Mesenchymal stem cell (in vitro differentiated cells and primary cell): ENCODE measurements at regions not wholly inside any gene's neighbourhood (a gene's known extent, or its start where the extent isn't known, plus 50 kb on each side); places are given as distances from the start of the nearest gene placed in this dataset.

Source experiments
- DNase-seq: peaks from one replicate; pipeline ENCODE4 v3.0.0-alpha.2; 2013
- H2AFZ ChIP-seq: one replicate; pipeline ENCODE4 v1.6.1; 2013; ENCODE audit warnings: low read depth, mild to moderate bottlenecking, control low read depth, inconsistent platforms, low read length, moderate library complexity
- H2AK5ac ChIP-seq: 2 replicates; pipeline ENCODE4 v1.6.1; 2013; ENCODE audit warnings: low read length, moderate library complexity, mild to moderate bottlenecking, inconsistent platforms; ENCODE audit not compliant: severe bottlenecking
- H2BK120ac ChIP-seq: one replicate; pipeline ENCODE4 v1.6.1; 2013; ENCODE audit warnings: low read depth, mild to moderate bottlenecking, inconsistent platforms, low read length, moderate library complexity
- H2BK12ac ChIP-seq, 2 experiments: one replicate each; pipeline ENCODE4 v1.6.1; 2013; ENCODE audit warnings: inconsistent platforms in 2 of 2, low read length in 2 of 2, mild to moderate bottlenecking in 2 of 2, moderate library complexity in 2 of 2, control low read depth in 1 of 2
- H2BK15ac ChIP-seq: one replicate; pipeline ENCODE4 v1.6.1; 2013; ENCODE audit warnings: mild to moderate bottlenecking, low read depth, inconsistent platforms; ENCODE audit not compliant: poor library complexity, severe bottlenecking
- H2BK5ac ChIP-seq: 2 replicates; pipeline ENCODE4 v1.6.1; 2013; ENCODE audit warnings: low read depth, mild to moderate bottlenecking, low read length, control low read depth, inconsistent platforms; ENCODE audit not compliant: poor library complexity, severe bottlenecking
- H3K14ac ChIP-seq, 2 experiments: one replicate each; pipeline ENCODE4 v1.6.1; 2013; ENCODE audit warnings: inconsistent platforms in 2 of 2, low read length in 2 of 2, control low read depth in 1 of 2, mild to moderate bottlenecking in 1 of 2, moderate library complexity in 1 of 2
- H3K18ac ChIP-seq, 2 experiments: one replicate each; pipeline ENCODE4 v1.6.1; 2013; ENCODE audit warnings: inconsistent platforms in 2 of 2, low read length in 2 of 2, control low read depth in 1 of 2, low read depth in 1 of 2, mild to moderate bottlenecking in 1 of 2
- H3K23ac ChIP-seq, 2 experiments: one replicate each; pipeline ENCODE4 v1.6.1; 2013; ENCODE audit warnings: inconsistent platforms in 2 of 2, low read length in 2 of 2, mild to moderate bottlenecking in 2 of 2, moderate library complexity in 2 of 2, control low read depth in 1 of 2
- H3K27ac ChIP-seq: 2 replicates; pipeline ENCODE4 v1.5.1; 2013; ENCODE audit warnings: mild to moderate bottlenecking, moderate library complexity, low read length, control low read depth, inconsistent platforms; ENCODE audit not compliant: poor library complexity, severe bottlenecking
- H3K27me3 ChIP-seq, 2 experiments: 2 replicates each; pipeline versions ENCODE4 v1.6.1 to v1.7.0; 2013; ENCODE audit warnings: low read length in 2 of 2, mild to moderate bottlenecking in 2 of 2, moderate library complexity in 2 of 2, control low read depth in 1 of 2, inconsistent platforms in 1 of 2; ENCODE audit not compliant: control insufficient read depth in 1 of 2, insufficient read depth in 1 of 2
- H3K36me3 ChIP-seq, 2 experiments: 2 replicates each; pipeline versions ENCODE4 v1.6.1 to v1.7.0; 2013; ENCODE audit warnings: low read length in 2 of 2, control low read depth in 1 of 2, inconsistent platforms in 1 of 2, low read depth in 1 of 2, mild to moderate bottlenecking in 1 of 2; ENCODE audit not compliant: insufficient read depth in 2 of 2, control insufficient read depth in 1 of 2
- H3K4ac ChIP-seq, 2 experiments: one replicate each; pipeline ENCODE4 v1.6.1; 2013; ENCODE audit warnings: inconsistent platforms in 2 of 2, low read length in 2 of 2, mild to moderate bottlenecking in 2 of 2, moderate library complexity in 2 of 2, control low read depth in 1 of 2, low read depth in 1 of 2
- H3K4me1 ChIP-seq: 2 replicates; pipeline ENCODE4 v1.6.1; 2013; ENCODE audit warnings: low read depth, low read length, control low read depth; ENCODE audit not compliant: control insufficient read depth, insufficient read depth
- H3K4me2 ChIP-seq: 2 replicates; pipeline ENCODE4 v1.6.1; 2013; ENCODE audit warnings: low read length, mild to moderate bottlenecking, inconsistent platforms; ENCODE audit not compliant: poor library complexity, severe bottlenecking
- H3K4me3 ChIP-seq, 2 experiments: 2 replicates each; pipeline versions ENCODE4 v1.5.1 to v1.7.0; 2013; ENCODE audit warnings: low read length in 2 of 2, mild to moderate bottlenecking in 2 of 2, control low read depth in 1 of 2, low read depth in 1 of 2; ENCODE audit not compliant: insufficient read depth in 1 of 2
- H3K79me1 ChIP-seq: replicated peaks from 2 replicates; pipeline ENCODE4 v1.6.1; 2013; ENCODE audit warnings: mild to moderate bottlenecking, control low read depth, low read length, inconsistent platforms; ENCODE audit not compliant: poor library complexity, severe bottlenecking
- H3K9ac ChIP-seq: 2 replicates; pipeline ENCODE4 v1.7.0; 2013; ENCODE audit warnings: mild to moderate bottlenecking, low read length, moderate library complexity
- H3K9me3 ChIP-seq: 2 replicates; pipeline ENCODE4 v1.7.0; 2013; ENCODE audit warnings: mild to moderate bottlenecking, low read length; ENCODE audit not compliant: control insufficient read depth
- H4K8ac ChIP-seq: one replicate; pipeline ENCODE4 v1.6.1; 2013; ENCODE audit warnings: inconsistent platforms, mild to moderate bottlenecking, low read length, moderate library complexity
- H4K91ac ChIP-seq: one replicate; pipeline ENCODE4 v1.6.1; 2013; ENCODE audit warnings: mild to moderate bottlenecking, low read length, inconsistent platforms
- WGBS: methylation state at CpG from one replicate; pipeline ENCODE4 v1.1.7; 2013; ENCODE audit warnings: mixed read lengths; 5-methylcytosine and 5-hydroxymethylcytosine counted together

DNA sequence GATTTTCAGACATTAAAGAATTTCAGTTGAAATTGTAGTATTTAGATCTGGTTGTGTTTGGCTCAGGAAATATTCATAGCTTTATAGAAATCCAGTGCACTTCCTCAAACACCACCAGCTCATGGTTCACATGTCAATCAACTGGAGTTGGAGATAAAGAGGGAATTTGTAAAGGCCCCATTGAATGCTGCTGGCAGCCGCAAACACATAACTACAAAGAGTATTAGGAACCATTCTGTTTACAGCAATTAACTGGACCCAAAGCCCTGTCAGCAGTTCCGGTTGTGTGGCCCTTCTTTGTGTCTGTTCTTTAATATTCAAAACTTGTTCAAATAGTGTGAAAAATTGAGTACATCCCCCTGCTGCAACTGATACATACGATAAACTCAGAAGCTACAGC lies 107.4 kb upstream of the LRRTM4 start:
- WGBS: 38% methylated on average over 1 of the region's 3 CpGs
- H3K23ac ChIP-seq: no peak overlapping the region

DNA sequence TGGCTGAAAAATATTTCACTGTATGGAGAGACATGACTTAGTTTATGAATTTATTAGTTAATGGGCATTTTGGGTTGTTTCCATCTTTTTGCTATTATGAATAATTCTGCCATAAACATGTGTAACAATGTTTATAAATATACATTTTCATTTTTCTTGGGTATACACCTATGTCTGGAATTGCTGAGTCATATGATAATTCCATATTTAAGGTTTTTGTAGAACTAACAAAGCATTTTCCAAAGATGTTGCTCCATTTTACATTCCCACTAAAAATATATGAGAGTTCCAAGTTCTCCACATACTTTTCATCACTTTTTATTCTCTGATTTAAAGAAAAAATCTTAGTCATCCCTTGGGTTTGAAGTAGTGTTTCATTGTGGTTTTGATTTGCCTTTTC lies 108.8 kb upstream of the LRRTM4 start:
- no peak overlapping the region for H3K27ac ChIP-seq
- no peak overlapping the region for H3K9ac ChIP-seq
- no peak overlapping the region for H2BK5ac ChIP-seq
- no peak overlapping the region for H3K23ac ChIP-seq
- H2BK12ac ChIP-seq: no peak overlapping the region
- no peak overlapping the region for H3K18ac ChIP-seq
- H2AFZ ChIP-seq: no peak overlapping the region
- H3K4ac ChIP-seq: no peak overlapping the region
- no peaks in the 10 kb centered on the region for H3K36me3 ChIP-seq
- DNase-seq: no peak
- no peak overlapping the region for H3K4me2 ChIP-seq
- H2BK15ac ChIP-seq: no peak overlapping the region
- no peak overlapping the region for H2BK120ac ChIP-seq
- H4K91ac ChIP-seq: no peak overlapping the region
- H3K27me3 ChIP-seq: no peaks in the 10 kb centered on the region
- H2AK5ac ChIP-seq: no peak overlapping the region
- peaks cover 4% of the 10 kb centered on the region for H3K9me3 ChIP-seq
- H3K14ac ChIP-seq: no peak overlapping the region
- H3K4me3 ChIP-seq: no peak overlapping the region
- no peaks in the 10 kb centered on the region for H3K4me1 ChIP-seq
- no peaks in the 10 kb centered on the region for H3K79me1 ChIP-seq
- H4K8ac ChIP-seq: no peak overlapping the region

More for the DNA sequence above, 107.4 kb upstream of the LRRTM4 start:
- H3K9me3 ChIP-seq: peaks cover 4% of the 10 kb centered on the region
- H3K27ac ChIP-seq: no peak overlapping the region
- no peak overlapping the region for H3K4me2 ChIP-seq
- H2BK12ac ChIP-seq: no peak overlapping the region
- no peak overlapping the region for H3K4ac ChIP-seq
- H3K14ac ChIP-seq: no peak overlapping the region
- no peaks in the 10 kb centered on the region for H3K4me1 ChIP-seq
- H3K27me3 ChIP-seq: no peaks in the 10 kb centered on the region
- H2BK120ac ChIP-seq: no peak overlapping the region
- H2AK5ac ChIP-seq: no peak overlapping the region
- no peak overlapping the region for H3K9ac ChIP-seq
- H3K79me1 ChIP-seq: no peaks in the 10 kb centered on the region
- DNase-seq: no peak
- no peak overlapping the region for H2AFZ ChIP-seq
- no peak overlapping the region for H2BK5ac ChIP-seq
- H4K91ac ChIP-seq: no peak overlapping the region
- H3K4me3 ChIP-seq: no peak overlapping the region
- H3K18ac ChIP-seq: no peak overlapping the region
- no peak overlapping the region for H4K8ac ChIP-seq
- no peaks in the 10 kb centered on the region for H3K36me3 ChIP-seq
- no peak overlapping the region for H2BK15ac ChIP-seq

DNA sequence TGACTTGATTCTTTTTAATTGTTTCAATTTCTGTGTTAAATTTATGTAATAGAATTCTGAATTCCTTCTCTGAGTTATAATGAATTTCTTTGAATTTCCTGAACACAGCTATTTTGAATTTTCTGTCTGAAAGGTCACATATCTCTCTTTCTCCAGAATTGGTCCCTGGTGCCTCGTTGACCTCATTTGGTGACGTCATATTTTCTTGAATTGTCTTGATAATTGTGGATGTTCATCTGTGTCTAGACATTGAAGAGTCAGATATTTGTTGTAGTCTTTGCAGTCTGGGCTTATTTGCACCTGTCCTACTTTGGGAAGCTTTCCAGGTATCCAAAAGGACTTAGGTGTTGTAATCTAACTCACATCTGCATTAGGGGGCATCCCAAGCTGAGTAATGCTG lies 111.4 kb upstream of the LRRTM4 start:
- H3K27ac ChIP-seq: no peak overlapping the region
- no peak overlapping the region for H3K4me3 ChIP-seq
- no peaks in the 10 kb centered on the region for H3K27me3 ChIP-seq
- no peak overlapping the region for H3K4me2 ChIP-seq
- H3K9ac ChIP-seq: no peak overlapping the region
- H2BK5ac ChIP-seq: no peak overlapping the region
- H2BK12ac ChIP-seq: no peak overlapping the region
- no peak overlapping the region for H2AFZ ChIP-seq
- H3K18ac ChIP-seq: no peak overlapping the region
- no peaks in the 10 kb centered on the region for H3K79me1 ChIP-seq
- H2AK5ac ChIP-seq: no peak overlapping the region
- no peak overlapping the region for H3K4ac ChIP-seq
- H3K9me3 ChIP-seq: peaks cover 12% of the 10 kb centered on the region
- no peak overlapping the region for H3K14ac ChIP-seq
- no peak overlapping the region for H4K8ac ChIP-seq
- H4K91ac ChIP-seq: no peak overlapping the region
- WGBS: 75% methylated on average over 2 of the region's 2 CpGs
- no peaks in the 10 kb centered on the region for H3K4me1 ChIP-seq
- H2BK15ac ChIP-seq: no peak overlapping the region
- no peak overlapping the region for H2BK120ac ChIP-seq
- H3K36me3 ChIP-seq: no peaks in the 10 kb centered on the region
- no peak overlapping the region for H3K23ac ChIP-seq
- DNase-seq: no peak

DNA sequence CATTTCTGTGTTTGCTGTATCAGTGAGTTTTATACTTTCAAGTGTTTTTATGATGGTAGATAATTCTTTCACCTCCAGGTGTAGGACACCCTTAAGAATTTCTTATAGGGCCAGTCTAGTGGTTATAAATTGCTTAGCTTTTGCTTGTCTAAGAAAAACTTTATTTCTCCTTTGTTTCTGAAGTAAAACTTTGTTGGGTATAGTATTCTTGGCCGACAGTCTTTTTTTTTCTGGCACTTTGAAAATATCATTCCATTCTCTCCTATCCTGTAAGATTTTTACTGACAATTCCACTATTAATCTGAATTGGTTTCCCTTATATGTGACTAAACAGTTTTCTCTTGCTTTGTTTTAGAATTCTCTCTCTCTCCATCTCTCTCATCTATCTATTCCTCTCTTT lies 118.7 kb upstream of the LRRTM4 start:
- Histone ChIP-seq H3K27ac (no peak overlapping the region), H3K23ac (no peak overlapping the region), H3K4ac (no peak overlapping the region), H3K14ac (no peak overlapping the region), H2AFZ (no peak overlapping the region), H3K9me3 (peaks cover 42% of the 10 kb centered on the region), H3K79me1 (no peaks in the 10 kb centered on the region), H4K8ac (no peak overlapping the region), H2BK15ac (no peak overlapping the region), H3K4me2 (no peak overlapping the region), H3K27me3 (no peaks in the 10 kb centered on the region), H3K4me1 (no peaks in the 10 kb centered on the region), H2AK5ac (no peak overlapping the region), H2BK120ac (no peak overlapping the region), H2BK5ac (no peak overlapping the region), H3K36me3 (no peaks in the 10 kb centered on the region), H4K91ac (no peak overlapping the region), H3K9ac (no peak overlapping the region), H3K4me3 (no peak overlapping the region), H3K18ac (no peak overlapping the region), H2BK12ac (no peak overlapping the region)
- no CpG with 5 or more reads among the region's 1 CpG for WGBS
- DNase-seq: no peak
